ENCODE measurements at regions not wholly inside any gene's neighbourhood (a gene's known extent, or its start where the extent isn't known, plus 50 kb on each side); places are given as distances from the start of the nearest gene placed in this dataset.

GRCh38 chr1:101522486-101522885, 285.7 kb downstream of the S1PR1 start:
- ChIA-PET POLR2A (no interaction called here), CTCF (no interaction called here)
- Histone ChIP-seq H3K27ac (ENCODE audit: low read length) (no peak overlapping the region), H3K36me3 (ENCODE audit: control insufficient read depth, insufficient read depth, low read length) (no peaks in the 10 kb centered on the region), H3K4me1 (ENCODE audit: control insufficient read depth, insufficient read depth, low read length) (no peaks in the 10 kb centered on the region), H3K4me3 (ENCODE audit: low read depth in 2 of 2, low read length in 2 of 2) (no peak overlapping the region), H3K9me3 (ENCODE audit: control insufficient read depth, insufficient read depth, low read depth, low read length) (no peaks in the 10 kb centered on the region), H3K27me3 (ENCODE audit: control insufficient read depth, insufficient read depth, low read length) (no peaks in the 10 kb centered on the region)
- intact Hi-C loops (cut with micrococcal nuclease; ENCODE audit: unreplicated experiment) = no loop called here
- no peak for DNase-seq (ENCODE audit: low read depth, low spot score)
- ATAC-seq = no peak
- in situ Hi-C loops (cut with HindIII; ENCODE audit: low pct_unique_long_range_greater_than_20kb, low sequenced_read_pairs) = no loop called here
- TF ChIP-seq TCF7L2 (IDR thresholded peaks at IDR 0.05; ENCODE audit: low read depth, low read length) = no peak
- no peak for TF ChIP-seq POLR2AphosphoS5 (IDR thresholded peaks at IDR 0.05; ENCODE audit: low read depth, low read length)
- TF ChIP-seq REST (IDR thresholded peaks at IDR 0.05; ENCODE audit: insufficient read depth in 1 of 2, low read depth in 2 of 2, low read length in 1 of 2) = no peak
- no peak for TF ChIP-seq CTCF (IDR thresholded peaks at IDR 0.05)
- no peak for TF ChIP-seq SIN3A (IDR thresholded peaks at IDR 0.05; ENCODE audit: borderline replicate concordance, insufficient read depth, low read depth, low read length)
- BruUV-seq (replicated peaks) = no TSS peak

GRCh38 chr1:101526813-101527212, 290.0 kb downstream of the S1PR1 start:
- DNase-seq (ENCODE audit: low read depth, low spot score) = no peak
- Histone ChIP-seq H3K27ac (ENCODE audit: low read length) (no peak overlapping the region), H3K9me3 (ENCODE audit: control insufficient read depth, insufficient read depth, low read depth, low read length) (no peaks in the 10 kb centered on the region), H3K27me3 (ENCODE audit: control insufficient read depth, insufficient read depth, low read length) (no peaks in the 10 kb centered on the region), H3K4me1 (ENCODE audit: control insufficient read depth, insufficient read depth, low read length) (no peaks in the 10 kb centered on the region), H3K4me3 (ENCODE audit: low read depth in 2 of 2, low read length in 2 of 2) (no peak overlapping the region), H3K36me3 (ENCODE audit: control insufficient read depth, insufficient read depth, low read length) (no peaks in the 10 kb centered on the region)
- BruUV-seq (replicated peaks) = no TSS peak
- intact Hi-C loops (cut with micrococcal nuclease; ENCODE audit: unreplicated experiment) = no loop called here
- no peak for TF ChIP-seq POLR2AphosphoS5 (IDR thresholded peaks at IDR 0.05; ENCODE audit: low read depth, low read length)
- TF ChIP-seq REST (IDR thresholded peaks at IDR 0.05; ENCODE audit: insufficient read depth in 1 of 2, low read depth in 2 of 2, low read length in 1 of 2) = no peak
- no peak for TF ChIP-seq CTCF (IDR thresholded peaks at IDR 0.05)
- no peak for TF ChIP-seq SIN3A (IDR thresholded peaks at IDR 0.05; ENCODE audit: borderline replicate concordance, insufficient read depth, low read depth, low read length)
- TF ChIP-seq TCF7L2 (IDR thresholded peaks at IDR 0.05; ENCODE audit: low read depth, low read length) = no peak
- ATAC-seq = no peak
- ChIA-PET POLR2A (no interaction called here), CTCF (no interaction called here)
- in situ Hi-C loops (cut with HindIII; ENCODE audit: low pct_unique_long_range_greater_than_20kb, low sequenced_read_pairs) = no loop called here

Data from Panc1 (cell line).